ENCODE measurements at regions not wholly inside any gene's neighbourhood (a gene's known extent, or its start where the extent isn't known, plus 50 kb on each side); places are given as distances from the start of the nearest gene placed in this dataset.

DNA sequence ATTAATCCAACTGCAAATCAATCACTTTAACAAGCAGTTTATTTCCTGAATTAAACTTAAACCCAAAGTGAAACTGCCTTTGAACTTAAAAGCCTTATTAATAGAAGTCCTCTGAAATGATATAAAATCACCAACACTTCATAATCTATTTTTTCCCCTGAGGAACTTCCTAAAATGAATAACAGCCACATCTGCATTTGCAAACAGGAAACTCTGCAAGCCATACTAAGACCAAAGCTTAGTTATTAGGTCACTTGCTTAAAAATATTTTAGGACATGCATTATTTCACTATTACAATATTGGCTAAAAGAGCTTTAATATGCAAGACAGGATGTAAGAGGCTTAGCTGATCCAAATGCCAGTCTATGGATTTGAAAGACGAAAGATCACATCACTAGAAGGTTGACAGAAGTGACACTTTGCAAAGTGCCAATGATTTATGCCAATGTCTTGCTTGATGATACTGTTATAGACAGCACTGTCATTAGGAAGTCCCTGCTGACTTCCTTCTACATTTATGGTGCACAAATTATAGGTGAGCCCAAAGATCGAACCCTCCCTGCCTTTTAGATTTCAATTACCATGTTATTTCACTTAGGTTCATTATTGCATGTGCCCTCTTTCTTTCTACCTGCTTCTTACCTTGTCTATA, 99.9 kb upstream of the SKAP2 start:
- no peaks in the 10 kb centered on the region for H3K9me3 ChIP-seq
- H3K36me3 ChIP-seq = no peaks in the 10 kb centered on the region
- TF ChIP-seq EP300 (IDR thresholded peaks at IDR 0.05) (no peak), POLR2AphosphoS5 (IDR thresholded peaks at IDR 0.05) (no peak), POLR2A (IDR thresholded peaks at IDR 0.05) (no peak)
- TF ChIP-seq, protein P1, sequence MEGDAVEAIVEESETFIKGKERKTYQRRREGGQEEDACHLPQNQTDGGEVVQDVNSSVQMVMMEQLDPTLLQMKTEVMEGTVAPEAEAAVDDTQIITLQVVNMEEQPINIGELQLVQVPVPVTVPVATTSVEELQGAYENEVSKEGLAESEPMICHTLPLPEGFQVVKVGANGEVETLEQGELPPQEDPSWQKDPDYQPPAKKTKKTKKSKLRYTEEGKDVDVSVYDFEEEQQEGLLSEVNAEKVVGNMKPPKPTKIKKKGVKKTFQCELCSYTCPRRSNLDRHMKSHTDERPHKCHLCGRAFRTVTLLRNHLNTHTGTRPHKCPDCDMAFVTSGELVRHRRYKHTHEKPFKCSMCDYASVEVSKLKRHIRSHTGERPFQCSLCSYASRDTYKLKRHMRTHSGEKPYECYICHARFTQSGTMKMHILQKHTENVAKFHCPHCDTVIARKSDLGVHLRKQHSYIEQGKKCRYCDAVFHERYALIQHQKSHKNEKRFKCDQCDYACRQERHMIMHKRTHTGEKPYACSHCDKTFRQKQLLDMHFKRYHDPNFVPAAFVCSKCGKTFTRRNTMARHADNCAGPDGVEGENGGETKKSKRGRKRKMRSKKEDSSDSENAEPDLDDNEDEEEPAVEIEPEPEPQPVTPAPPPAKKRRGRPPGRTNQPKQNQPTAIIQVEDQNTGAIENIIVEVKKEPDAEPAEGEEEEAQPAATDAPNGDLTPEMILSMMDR (IDR thresholded peaks at IDR 0.05) = no peak
- H3K27me3 ChIP-seq = no peaks in the 10 kb centered on the region
- H3K27ac ChIP-seq = no peak overlapping the region
- DNase-seq = no peak
- intact Hi-C loops (cut with DNase I; ENCODE audit: low total_unique reads) = no loop called here
- H3K4me1 ChIP-seq = no peaks in the 10 kb centered on the region
- 71 to 86% (median 77%) methylated on average over 2 of the region's 2 CpGs for WGBS, 5 donors
- no peak overlapping the region for H3K4me3 ChIP-seq

DNA sequence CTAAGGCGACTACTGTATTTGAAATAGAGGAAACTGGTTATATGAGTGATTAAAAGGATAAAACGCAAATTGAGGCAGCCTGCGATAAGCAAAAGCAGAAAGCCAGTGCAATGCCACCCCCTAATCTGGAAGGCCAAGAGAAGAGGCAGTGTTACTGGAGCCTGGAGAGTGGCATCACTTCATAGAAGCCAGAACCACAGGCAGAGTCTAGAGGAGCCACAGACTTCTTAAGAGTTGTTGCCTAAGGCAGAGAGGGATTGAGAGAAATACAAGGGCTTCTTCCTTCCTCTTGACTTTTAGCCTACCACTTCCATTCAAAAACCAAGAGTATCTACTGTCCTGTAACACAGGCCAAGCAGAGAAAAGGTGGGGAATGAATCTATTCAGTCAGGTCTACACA, 94.9 kb upstream of the SKAP2 start:
- 77 to 95% (median 90%) methylated on average over 3 of the region's 3 CpGs for WGBS, 5 donors
- Histone ChIP-seq H3K27ac (no peak overlapping the region), H3K9me3 (no peaks in the 10 kb centered on the region), H3K4me3 (no peak overlapping the region), H3K4me1 (no peaks in the 10 kb centered on the region), H3K27me3 (no peaks in the 10 kb centered on the region), H3K36me3 (no peaks in the 10 kb centered on the region)
- intact Hi-C loops (cut with DNase I; ENCODE audit: low total_unique reads) = no loop called here
- TF ChIP-seq EP300 (IDR thresholded peaks at IDR 0.05) (no peak), POLR2A (IDR thresholded peaks at IDR 0.05) (no peak), POLR2AphosphoS5 (IDR thresholded peaks at IDR 0.05) (no peak)
- TF ChIP-seq, protein P1 (IDR thresholded peaks at IDR 0.05) = no peak
- DNase-seq = no peak

DNA sequence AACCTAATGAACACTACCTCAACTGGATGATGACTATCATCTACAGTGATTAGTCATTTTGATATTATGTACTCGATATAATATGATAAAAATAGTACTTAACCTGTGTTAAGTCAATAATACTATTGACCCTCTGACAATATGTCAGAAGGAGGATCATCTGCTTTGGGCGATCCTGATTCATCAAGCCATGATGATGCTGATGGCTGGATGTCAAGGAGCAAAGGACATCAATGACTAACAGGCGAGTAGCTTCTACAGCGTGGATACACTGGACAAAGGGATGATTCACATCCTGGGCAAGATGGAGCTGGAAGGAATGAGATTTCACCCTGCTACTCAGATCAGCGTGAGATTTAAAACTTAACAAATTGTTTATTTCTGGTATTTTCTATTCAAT, 94.4 kb upstream of the SKAP2 start:
- WGBS, 5 donors = 80 to 86% (median 83%) methylated on average over 5 of the region's 5 CpGs
- H3K9me3 ChIP-seq = no peaks in the 10 kb centered on the region
- H3K27ac ChIP-seq = no peak overlapping the region
- no peaks in the 10 kb centered on the region for H3K4me1 ChIP-seq
- H3K36me3 ChIP-seq = no peaks in the 10 kb centered on the region
- intact Hi-C loops (cut with DNase I; ENCODE audit: low total_unique reads) = no loop called here
- no peak for DNase-seq
- H3K4me3 ChIP-seq = no peak overlapping the region
- no peaks in the 10 kb centered on the region for H3K27me3 ChIP-seq
- TF ChIP-seq, protein P1 (IDR thresholded peaks at IDR 0.05) = no peak
- no peak for TF ChIP-seq POLR2A (IDR thresholded peaks at IDR 0.05)
- no peak for TF ChIP-seq POLR2AphosphoS5 (IDR thresholded peaks at IDR 0.05)
- no peak for TF ChIP-seq EP300 (IDR thresholded peaks at IDR 0.05)

DNA sequence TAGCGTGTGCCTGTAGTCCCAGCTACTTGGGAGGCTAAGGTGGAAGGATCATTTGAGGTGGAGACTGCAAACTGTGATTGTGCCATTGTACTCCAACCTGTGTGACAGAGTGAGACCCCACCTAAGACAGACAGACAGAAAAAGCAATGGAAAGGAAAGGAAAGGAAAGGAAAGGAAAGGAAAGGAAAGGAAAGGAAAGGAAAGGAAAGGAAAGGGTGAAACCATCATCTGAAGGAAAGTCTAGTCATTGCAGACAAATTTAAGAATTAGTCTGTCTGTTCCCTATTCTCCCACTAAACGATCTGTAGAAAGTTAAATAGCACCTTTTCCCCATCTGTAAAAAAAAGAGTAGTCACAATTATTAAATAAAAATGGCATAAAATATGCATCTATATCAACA, 91.1 kb upstream of the SKAP2 start:
- DNase-seq = no peak
- no peaks in the 10 kb centered on the region for H3K9me3 ChIP-seq
- H3K36me3 ChIP-seq = no peaks in the 10 kb centered on the region
- intact Hi-C loops (cut with DNase I; ENCODE audit: low total_unique reads) = no loop called here
- WGBS, 5 donors = 79 to 88% (median 84%) methylated on average over 2 of the region's 2 CpGs
- H3K27ac ChIP-seq = no peak overlapping the region
- TF ChIP-seq, protein P1 (IDR thresholded peaks at IDR 0.05) = no peak
- TF ChIP-seq POLR2A (IDR thresholded peaks at IDR 0.05) = no peak
- TF ChIP-seq POLR2AphosphoS5 (IDR thresholded peaks at IDR 0.05) = no peak
- no peaks in the 10 kb centered on the region for H3K27me3 ChIP-seq
- H3K4me1 ChIP-seq = no peaks in the 10 kb centered on the region
- no peak overlapping the region for H3K4me3 ChIP-seq
